HPDE6-E6E7 (cell line): ENCODE measurements at regions not wholly inside any gene's neighbourhood (a gene's known extent, or its start where the extent isn't known, plus 50 kb on each side); places are given as distances from the start of the nearest gene placed in this dataset.
A peak's percentile ranks its signal among the peaks of the same experiment; 100 is the strongest.
"Not testable (repeated sequence)": the region's sequence is repeated elsewhere in the genome, so short reads cannot be mapped to it uniquely, and the experiment has no call there.

ENCODE experiments used
- DNase-seq: peaks from one replicate; pipeline ENCODE4 v3.0.0; 2011; ENCODE audit warnings: missing footprints; ENCODE audit errors: extremely low spot score

DNA sequence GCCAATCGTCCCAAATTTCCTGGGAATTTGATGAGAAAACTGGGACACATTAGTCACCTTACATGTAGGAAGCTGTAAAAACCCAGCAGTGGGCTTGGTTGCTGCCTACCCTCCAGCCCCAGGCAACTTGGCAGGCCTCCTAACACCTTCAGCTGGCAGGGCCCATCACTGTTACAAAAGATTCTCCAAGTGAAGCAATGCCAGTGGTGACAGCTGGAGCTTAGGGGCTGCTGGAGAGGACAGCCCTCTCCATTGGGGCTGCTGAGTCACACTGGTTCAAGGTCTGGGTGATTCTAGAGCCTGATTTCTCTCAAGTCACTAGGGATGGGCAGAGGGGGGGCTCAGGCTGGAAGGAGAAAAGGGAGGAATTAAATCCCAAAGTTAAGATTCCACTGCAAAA lies 180.6 kb downstream of the COPRS start:
- no peak for DNase-seq

DNA sequence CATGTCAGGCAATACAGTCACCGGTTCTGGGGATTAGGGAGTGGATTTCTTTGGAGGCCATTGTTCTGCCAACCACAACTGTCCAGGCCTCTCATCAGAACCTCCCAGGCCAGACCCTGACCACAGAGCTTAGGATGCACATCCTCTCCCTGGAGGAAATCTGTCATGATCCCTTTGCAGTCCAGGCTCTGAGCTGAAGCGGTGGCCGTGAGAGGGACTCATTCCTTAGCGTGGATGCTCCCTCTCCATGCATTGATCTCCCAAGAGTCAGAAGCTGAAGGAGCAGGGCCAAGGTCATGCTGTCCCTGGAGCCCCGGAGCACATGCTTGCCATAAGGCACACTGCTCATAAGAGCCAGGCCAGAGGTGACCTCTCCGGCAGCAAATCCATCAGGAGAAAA lies 181.4 kb downstream of the COPRS start:
- no peak for DNase-seq

DNA sequence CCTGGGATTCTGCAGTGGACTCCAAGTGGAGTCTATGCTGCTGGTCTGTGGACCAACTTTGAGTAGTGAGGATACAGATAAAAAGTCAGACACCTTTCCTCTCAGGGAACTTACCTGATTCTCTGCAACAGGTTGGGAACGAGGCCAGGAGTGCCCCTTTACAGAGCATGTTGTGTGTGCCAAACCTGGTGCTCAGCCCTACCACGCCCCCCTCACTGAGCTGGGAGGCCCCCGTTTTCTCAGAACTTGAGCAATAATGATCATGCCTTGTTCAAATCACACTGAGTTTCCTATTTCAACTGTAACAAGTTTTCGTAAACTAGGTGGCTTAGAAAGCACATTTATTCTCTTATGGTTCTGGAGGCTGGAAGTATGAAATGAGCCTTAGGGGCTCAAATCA lies 182.0 kb downstream of the COPRS start:
- no peak for DNase-seq

DNA sequence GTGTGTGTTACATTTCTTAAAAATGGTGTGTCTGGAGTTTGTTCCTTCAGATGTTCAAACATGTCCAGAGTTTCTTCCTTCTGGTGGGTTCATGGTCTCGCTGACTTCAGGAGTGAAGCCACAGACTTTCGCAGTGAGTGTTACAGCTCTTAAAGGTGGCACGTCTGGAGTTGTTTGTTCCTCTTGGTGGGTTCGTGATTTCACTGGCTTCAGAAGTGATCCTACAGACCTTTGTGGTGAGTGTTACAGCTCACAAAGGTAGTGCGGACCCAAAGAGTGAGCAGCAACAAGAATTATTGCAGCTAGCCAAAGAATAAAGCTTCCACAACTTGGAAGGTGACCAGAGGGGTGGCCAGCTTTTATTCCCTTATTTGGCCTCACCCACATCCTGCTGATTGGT lies 183.7 kb downstream of the COPRS start:
- DNase-seq, result not testable (repeated sequence)

DNA sequence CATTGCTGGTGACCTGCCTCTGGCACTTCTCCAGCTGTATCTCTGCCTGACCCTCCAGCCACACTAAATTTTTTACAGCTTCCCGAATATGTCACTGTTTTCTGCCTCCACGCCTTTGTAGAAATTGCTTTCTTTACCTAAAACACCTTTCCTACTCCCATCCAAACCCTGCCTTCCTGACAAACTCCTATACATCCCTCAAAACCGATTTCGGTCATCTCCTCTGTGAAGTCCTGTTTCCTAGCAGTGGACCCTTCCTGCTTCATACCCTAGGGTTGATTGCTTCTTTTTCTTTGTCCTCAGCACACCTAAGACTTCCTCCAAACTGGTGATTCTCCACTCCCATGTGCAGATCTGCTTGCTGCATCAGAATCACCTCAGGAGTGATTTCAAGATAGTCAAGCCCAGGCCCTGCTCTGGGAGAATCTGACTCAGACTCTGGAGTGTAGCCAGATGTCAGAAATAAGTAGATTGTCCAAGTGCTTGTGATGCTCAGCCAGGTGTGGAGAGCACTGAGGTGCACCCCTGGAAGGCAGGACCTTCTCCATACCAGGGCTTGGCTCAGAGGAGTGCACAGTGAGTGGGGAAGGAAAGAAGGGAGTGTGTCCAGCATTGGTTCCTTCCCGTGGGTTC lies 184.2 kb downstream of the COPRS start:
- DNase-seq, result peak; percentile 64

DNA sequence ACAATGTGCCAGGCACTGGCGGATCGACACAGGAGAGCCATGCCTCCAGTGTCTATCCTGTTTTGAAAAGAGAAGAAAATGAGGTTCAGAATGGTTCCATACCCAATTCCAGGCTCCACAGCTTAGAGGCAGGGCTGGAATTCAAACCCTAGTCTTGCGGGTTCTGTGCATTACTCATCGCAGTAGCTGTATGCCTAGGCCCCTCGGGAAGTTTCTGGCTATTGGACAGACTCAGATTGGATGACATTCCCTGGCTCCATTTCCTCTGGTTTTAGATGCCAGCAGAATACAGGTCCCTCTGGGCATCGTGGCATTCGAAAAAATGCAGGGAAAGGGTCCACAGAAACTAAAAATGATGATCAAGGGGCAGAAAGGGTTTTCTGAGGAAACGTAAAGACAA lies 184.7 kb downstream of the COPRS start:
- no peak for DNase-seq

DNA sequence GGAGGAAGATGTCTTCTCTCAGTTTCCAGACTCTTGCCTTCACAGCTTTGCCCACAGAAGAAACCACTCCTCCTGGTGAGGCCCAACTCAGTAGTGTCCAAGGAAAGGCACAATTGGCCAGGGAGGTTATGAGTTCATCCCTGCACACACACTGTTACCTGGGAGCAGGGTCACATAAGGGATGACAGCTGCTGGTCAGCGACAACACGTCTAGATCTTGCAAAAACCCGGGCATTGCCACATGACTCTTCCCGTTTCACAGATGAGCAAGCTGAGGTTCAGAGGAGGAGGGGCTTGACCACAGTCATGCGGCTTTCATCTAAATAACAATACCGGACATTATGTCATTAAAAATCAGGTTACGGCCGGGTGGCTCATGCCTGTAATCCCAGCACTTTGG lies 186.0 kb downstream of the COPRS start:
- DNase-seq, result no peak

DNA sequence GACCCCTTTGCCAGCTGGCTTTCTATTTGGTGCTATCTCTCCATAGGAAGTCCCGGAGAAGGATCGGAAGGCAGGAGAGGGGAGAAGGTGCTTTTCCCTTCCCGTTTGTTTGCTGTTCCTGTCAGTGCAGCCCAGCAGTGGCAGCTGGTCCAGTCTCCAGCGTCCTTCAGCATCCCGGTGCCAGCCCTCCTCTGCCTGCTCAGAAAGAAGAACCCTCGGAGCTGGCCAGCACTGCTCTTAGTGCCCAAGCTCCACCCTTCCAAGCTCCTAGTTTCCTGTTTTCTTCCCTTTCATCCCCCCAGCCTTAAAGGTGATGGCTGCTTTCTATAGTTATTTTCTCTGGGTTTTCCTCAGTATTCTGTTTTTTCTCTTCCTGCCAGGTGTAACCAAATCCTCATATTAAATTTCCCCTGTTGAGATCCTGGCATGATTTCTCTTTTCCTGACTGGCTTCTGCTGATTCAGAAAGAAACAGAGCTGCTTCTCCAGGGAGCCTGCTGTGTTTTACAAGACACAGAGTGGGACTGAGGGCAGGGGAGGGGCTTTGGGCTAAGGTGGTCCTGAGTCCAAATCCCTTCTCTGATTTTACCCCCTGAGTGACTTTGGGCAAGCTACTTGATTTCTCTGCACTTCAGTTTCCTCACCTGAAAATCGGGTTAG lies 186.8 kb downstream of the COPRS start:
- DNase-seq, result no peak

DNA sequence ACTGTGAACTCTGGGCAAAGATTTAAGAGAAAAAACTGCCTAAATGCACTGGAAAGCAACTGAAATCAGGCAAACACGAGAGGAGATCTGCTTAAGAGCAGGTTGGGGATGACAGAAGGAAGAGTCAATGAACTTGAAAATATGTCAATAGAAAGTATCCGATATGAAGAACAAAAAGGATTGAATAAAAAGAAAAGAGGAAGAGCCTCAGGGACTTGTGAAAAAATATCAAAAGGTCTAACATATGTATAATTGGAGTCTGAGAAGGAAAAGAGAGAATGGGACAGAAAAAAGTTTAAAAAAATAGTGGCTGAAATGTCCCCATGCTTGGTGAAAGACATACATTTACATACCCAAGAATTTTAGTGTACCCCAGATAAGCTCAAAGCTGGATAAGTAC lies 195.5 kb downstream of the COPRS start:
- DNase-seq, result no peak

DNA sequence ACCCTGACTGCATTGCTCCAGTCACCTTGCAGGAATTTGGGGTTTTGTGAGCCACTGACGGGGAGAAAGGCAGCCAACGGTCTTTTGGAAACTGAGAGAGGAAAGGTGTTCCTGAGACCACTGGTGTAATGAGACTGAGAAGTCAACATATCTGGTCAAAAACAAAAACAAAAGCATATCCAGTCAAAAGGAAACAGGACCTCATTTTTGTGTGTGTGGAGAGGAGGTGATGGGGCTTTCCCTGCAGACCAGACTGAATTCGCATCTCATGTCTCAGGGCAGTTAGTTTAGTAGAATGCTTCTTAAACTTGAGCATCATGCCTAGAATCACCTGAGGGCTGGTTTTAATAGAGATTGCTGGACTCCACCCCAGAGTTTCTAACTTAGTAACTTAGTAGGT lies 198.4 kb downstream of the COPRS start:
- DNase-seq, result no peak

DNA sequence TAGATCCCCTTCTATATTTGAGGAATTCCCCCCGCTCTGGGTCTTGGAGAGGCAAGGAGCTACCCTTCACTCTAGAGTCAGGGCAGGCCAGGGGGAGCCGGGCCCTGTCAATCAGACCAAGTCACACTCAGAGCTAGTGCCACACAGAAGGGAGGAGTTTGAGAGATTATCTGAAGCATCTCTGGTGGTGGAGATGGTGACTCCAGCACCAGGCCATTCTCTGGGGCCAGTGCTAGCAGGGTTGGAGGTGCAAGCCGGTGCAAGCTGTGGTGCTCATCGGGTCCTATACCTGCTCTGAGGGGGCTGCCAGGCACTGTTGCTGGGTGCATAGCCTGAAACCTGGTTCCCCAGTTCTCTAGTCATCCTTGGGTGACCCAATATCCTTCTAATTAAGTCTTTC lies 201.2 kb downstream of the COPRS start:
- no peak for DNase-seq

DNA sequence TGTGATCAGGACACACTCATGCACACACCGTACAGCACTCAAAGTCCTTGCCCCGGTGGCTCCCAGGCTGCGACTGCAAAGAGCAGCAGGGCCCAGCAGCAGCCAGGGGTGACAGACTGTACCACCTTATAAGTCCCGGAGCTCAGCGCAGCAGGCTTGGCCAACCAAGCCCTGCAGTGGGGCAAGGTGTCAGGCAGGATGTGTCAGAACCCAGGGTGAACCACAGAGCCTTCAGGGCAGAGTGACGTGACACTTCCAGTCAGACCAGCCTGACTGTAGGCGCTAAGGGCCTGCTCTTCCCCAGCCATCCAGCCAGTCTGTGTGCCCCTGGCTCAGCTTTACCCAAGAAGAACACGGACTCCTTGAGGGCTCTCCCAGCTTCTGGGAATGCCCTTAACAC lies 204.1 kb downstream of the COPRS start:
- DNase-seq, result peak; percentile 90

DNA sequence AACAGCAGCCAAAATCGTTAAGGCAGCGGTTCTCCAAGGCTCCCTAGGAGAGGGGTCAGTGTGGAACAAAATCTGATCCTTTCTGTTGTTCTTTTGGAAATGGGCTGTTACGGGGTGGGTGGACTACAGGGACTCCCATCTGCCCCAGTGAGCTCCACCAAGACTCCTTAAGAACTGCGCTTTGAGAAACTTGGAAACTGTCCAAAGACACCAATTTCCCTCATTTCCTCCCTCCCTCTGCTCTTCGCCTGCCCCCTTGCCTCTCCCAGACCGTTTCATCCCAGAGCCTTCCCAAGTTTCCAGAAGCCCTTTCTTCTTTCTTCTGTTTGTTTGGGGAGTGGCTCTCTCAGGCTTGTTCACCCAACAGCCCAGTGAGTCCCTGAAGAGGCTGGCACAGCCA lies 205.4 kb downstream of the COPRS start:
- DNase-seq, result no peak

DNA sequence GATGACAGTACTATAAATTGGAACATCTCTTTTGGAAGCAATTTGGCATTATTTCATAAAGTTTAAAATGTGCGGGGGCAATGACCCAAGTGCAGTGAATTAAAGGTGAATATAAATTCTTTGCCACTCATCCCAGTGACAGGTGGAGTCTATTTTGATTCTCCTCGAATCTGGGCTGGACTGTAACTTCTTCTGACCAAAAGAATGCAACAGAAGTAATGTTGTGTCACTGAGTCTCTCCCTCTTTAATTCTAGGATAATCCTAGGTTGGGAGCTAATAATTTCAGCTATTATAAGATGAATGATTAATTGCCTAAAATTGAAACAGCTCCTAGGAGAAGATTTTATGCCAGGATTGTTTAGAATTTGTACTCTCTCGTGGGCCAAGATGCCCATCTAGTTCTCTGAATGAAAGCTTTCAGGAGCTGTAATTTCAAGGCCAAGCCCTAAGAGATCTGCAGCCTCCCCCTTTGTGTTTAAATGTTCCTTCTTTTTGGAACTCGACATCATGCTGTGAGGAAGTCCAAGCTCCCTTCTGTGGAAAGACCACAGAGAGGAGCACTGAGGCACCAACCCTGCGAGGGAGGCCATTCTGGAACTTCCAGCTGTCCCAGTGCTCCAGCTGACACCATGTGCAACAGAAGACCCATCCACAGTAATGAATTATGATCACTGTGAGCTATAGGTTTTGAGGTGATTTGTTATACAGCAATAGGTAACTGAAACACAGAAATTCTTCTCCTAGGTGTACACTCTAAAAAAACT lies 208.1 kb downstream of the COPRS start:
- DNase-seq, result no peak

DNA sequence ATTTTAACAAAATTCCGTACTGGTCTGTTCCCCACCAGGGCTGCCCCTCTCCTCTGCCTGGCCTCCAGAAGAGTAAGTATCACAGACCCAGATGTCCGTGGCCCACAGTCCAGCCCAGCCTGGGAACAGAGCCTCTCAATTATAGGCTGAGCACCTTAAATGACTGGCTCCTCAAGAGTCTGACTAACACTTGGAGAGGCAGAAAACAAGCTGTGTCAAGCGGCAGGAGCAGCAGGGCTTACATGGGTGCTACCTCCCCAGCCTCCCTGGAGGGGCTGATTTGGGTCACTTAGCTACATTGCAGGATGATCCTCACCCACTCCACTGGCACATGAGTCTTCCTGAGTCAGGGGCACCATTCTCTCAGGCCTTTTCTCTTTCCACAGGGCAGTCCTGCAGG lies 209.7 kb downstream of the COPRS start:
- no peak for DNase-seq

DNA sequence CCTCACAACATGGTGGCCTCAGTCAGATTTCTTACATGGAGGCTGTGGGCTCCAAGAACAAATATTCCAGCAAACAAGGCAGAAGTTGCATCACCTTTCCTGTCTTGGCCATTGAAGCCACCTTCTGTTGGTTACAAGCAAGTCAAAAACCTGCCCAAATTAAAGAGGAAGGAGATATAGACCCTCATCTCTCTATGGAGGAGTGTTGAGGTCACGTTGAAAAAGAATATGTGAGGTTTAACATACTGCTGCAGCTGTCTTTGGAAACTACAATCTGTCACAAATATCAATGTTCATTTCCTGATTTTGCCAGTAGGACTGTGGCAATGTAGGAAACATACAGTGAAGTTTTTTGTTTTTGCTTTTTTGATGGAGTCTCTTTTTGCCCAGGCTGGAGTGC lies 211.4 kb downstream of the COPRS start:
- no peak for DNase-seq

DNA sequence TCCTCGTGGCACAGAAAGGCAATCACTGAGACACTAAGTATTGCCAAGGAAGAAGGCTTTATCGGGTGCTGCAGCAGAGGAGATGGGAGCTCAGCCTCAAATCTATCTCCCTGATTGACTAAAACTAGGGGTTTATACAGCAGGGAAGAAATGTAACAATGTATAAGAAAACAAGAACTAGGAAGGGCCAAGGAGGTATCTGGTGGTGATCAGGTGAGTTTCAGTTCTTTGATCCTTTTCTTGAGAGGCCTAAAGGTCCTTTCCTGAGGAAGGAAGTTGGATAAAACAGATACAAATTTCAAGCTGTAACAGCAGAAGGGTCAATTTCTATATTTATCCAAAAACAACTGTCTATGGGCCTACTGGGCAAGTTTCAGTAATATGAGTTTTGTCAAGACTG lies 212.4 kb downstream of the COPRS start:
- DNase-seq, result no peak

DNA sequence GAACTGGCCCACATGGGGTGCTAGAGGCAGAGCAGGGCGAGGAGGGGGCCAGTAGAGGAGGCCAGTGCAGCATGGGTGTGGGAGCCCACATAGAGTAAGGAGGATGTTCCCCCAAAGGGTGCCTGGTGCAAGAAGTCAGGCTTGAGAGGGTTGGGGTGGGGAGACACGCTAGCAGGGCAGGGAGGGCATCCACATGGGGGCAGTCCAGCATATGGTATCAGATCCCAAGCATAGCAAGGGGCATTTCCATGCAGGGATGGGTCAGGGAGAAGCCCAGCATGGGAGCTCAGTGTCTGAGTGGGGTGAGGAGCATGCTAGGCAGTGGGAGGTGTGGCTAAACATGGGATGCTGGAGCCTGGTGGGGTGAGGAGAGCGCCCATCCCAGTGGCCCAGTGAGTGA lies 213.7 kb downstream of the COPRS start:
- DNase-seq, result no peak

DNA sequence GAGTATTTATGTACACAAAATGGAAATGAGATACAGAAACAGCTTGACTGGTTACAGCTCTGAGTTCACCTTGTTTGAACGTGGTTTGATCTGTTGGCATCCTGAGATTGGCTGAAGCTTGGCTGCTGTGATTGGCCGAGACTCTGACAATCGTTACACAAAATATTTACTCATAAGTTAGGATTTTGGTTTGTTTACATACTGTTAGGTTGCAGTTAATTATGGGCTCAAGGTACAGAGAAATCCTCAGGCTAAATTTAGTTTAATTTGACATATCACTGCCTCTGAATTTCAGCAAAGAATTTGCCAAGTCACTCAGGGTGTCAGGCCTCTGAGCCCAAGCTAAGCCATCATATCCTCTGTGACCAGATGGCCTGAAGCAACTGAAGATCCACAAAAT lies 227.3 kb downstream of the COPRS start:
- DNase-seq, result no peak

DNA sequence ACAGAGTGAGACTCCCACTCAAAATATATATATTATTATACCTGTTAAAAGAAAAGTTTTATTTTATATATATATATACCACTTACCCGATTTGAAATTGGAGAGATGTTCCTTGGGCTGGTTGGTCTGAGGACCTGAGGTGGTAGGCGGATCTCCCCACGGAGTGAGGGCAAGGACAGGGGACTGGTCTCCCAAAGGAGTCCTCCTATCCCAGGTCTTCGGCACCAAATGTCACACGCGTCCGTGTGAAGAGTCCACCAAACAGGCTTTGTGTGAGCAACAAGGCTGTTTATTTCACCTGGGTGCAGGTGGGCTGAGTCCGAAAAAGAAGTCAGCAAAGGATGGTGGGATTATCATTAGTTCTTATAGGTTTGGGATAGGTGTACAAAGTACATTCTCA lies 228.2 kb downstream of the COPRS start:
- DNase-seq, result not testable (repeated sequence)

DNA sequence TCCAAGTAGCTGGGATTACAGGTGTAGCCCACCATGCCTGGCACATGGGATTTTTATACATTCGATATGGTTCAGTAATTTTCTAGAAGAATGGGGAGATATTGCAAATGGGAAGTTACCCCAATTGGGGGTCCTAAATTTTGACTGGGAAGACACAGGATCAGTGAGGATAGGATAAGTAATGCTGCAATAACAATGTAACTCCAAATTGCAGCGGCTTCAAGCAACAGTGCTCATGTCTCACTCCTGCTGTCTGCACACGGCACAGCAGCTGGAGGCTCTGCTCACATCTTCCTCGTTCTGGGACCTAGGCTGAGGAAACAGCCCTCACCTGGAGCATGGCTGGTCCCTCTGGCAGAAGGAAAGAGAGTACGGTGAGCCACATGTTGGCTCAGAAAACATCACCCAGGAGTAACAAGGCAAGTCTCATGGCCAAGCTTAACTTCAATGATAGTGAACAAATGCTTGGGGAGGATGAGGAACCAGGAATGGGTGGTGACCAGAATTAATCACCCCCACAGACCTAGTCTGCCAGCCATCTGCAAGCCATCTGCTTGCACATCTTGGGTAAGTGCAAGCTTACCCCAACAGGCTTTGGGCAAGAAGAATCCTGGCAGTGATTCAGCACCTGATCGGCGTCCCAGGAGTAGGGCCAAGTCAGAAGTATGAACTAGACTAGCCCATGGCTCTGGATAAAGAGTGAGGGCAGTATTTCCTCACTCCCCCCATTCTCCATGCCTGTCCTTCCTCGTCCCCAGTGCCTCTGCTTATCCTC lies 229.2 kb downstream of the COPRS start:
- DNase-seq, result no peak

DNA sequence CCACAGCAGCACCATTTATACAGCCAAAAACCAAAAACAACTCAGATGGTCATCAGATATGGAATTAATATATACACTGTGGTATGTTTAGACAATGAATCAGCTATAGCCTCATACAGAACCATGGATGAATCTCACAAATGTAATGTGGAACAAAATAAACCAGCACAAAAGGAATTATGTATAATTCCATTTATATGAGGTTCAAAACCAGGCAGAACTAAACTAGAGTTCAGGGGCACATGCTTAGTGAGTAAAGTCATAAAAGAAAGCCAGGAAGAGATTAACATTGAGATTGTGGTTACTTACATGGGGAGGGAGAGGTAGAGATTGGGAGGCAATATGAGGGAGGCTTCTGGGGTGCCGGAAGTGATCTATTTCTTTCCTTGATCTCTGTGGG lies 231.1 kb downstream of the COPRS start:
- DNase-seq, result no peak
